ENCODE measurements at regions not wholly inside any gene's neighbourhood (a gene's known extent, or its start where the extent isn't known, plus 50 kb on each side); places are given as distances from the start of the nearest gene placed in this dataset.

DNA sequence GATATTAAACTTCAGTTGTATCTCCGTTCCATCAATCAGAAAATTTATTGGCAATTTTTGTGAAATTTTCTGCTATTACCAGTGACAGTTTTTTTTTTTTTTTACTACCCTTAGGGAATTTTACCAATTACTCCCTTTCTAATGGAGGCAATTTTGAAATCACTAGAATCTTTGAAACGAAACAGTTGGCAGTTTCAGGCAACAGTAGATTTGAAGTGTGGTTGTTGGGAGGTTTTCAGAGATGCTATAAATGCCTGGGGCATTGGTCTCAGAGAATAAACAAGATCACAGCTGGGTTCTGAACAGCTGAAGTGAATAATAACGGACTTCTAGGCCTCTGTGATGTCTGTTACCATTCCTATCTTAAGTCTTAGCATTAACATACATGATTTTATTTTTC lies 535.9 kb upstream of the POT1 start:
- no peak for TF ChIP-seq CTCF (IDR thresholded peaks at IDR 0.05)
- no peak for TF ChIP-seq ZFX (IDR thresholded peaks at IDR 0.05; ENCODE audit: borderline replicate concordance)
